ENCODE measurements at regions not wholly inside any gene's neighbourhood (a gene's known extent, or its start where the extent isn't known, plus 50 kb on each side); places are given as distances from the start of the nearest gene placed in this dataset.

- DNase-seq = no peak
Measured at GRCh38 chr16:85162478-85163277, 50.4 kb upstream of the CIBAR2 start.

GRCh38 chr16:85163278-85164112 lies 51.2 kb upstream of the CIBAR2 start:
- no peak for DNase-seq

- DNase-seq = no peak
Measured at GRCh38 chr16:85164431-85164830, 52.2 kb upstream of the CIBAR2 start.

- DNase-seq = no peak
Measured at GRCh38 chr16:85164838-85165516, 52.7 kb upstream of the CIBAR2 start.

GRCh38 chr16:85165781-85166180 lies 53.5 kb upstream of the CIBAR2 start:
- no peak for DNase-seq

GRCh38 chr16:85166281-85166680 lies 54.0 kb upstream of the CIBAR2 start:
- no peak for DNase-seq

- no peak for DNase-seq
Measured at GRCh38 chr16:85166699-85167588, 54.7 kb upstream of the CIBAR2 start.

GRCh38 chr16:85167589-85168537 lies 55.6 kb upstream of the CIBAR2 start:
- no peak for DNase-seq

- DNase-seq = no peak
Measured at GRCh38 chr16:85168732-85169256, 56.5 kb upstream of the CIBAR2 start.

- no peak for DNase-seq
Measured at GRCh38 chr16:85169333-85170065, 57.2 kb upstream of the CIBAR2 start.

GRCh38 chr16:85170066-85170491 lies 57.8 kb upstream of the CIBAR2 start:
- no peak for DNase-seq

- no peak for DNase-seq
Measured at GRCh38 chr16:85170590-85171003, 58.3 kb upstream of the CIBAR2 start.

GRCh38 chr16:85171004-85171758 lies 58.9 kb upstream of the CIBAR2 start:
- no peak for DNase-seq

- DNase-seq = no peak
Measured at GRCh38 chr16:85171759-85172454, 59.6 kb upstream of the CIBAR2 start.

GRCh38 chr16:85172455-85173145 lies 60.3 kb upstream of the CIBAR2 start:
- DNase-seq = peak; percentile 20 to 28

- no peak for DNase-seq
Measured at GRCh38 chr16:85173146-85173980, 61.1 kb upstream of the CIBAR2 start.

Measured in AML-193 (cell line).